DMS79 treated with DMSO at 0.1 percent for 48 hours (cell line): ENCODE measurements at regions not wholly inside any gene's neighbourhood (a gene's known extent, or its start where the extent isn't known, plus 50 kb on each side); places are given as distances from the start of the nearest gene placed in this dataset.

Experiments
- DNase-seq: peaks from one replicate; lab custom pipeline; 2025; lab: John Stamatoyannopoulos, UW

GRCh38 chrX:45771560-45772340 lies 571.1 kb upstream of the DIPK2B start:
- DNase-seq = peak; percentile 1

DNA sequence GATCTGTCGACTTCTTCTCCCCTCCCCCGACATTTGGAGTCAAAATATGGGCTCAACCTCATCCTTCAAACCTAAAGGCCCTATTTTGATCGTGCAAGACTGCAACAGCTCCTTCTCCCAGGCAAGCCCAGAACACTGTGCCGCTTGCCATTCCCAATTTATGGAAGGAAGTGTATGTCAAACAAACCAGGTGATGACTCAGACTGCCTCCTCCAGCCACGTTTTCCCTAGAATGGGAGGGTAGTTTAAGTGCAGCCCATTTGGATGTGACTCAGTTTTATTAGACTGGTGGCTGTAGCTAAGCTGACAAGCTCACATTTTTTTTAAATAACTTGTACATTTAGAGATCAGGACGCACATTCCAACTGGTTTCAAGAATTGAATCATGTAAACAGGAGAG lies 570.4 kb upstream of the DIPK2B start:
- DNase-seq = no peak

DNA sequence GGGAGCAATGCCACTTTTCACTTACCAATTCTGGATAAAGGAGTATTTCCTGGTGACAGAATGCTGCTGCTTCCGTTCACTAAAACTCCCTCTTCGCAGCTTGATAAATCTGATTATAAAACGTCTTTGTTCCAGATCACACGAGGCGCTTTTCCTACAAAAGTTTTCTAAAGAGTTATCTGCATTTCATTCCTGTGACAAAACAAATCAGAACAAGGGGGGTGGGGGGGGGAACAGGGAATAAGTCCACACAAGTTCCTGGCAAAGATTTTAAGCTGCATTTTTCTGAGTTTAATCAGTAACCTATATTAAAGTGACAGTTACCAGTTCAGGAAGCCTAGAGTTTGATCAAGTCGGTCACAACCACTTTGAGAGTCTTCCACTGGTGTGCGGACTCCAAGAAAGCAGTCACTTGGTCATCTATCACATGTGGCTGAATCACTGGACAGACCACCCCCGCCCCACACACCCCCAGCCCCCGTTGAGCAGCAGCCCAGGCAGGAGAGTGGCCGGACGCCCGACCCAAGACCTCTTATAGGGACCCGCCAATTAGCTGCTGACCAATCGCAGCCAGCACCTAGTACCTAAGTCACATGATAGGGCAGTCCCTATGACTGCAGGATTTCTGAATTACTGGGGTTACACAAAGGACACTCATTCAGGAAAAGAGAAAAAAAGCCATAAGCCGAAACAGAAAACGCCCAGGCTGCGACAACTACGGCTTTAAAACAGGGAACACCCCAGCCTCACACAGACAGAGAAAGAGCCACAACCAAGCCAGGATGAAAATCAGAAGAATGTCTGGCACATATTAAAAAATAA lies 569.3 kb upstream of the DIPK2B start:
- DNase-seq = no peak

DNA sequence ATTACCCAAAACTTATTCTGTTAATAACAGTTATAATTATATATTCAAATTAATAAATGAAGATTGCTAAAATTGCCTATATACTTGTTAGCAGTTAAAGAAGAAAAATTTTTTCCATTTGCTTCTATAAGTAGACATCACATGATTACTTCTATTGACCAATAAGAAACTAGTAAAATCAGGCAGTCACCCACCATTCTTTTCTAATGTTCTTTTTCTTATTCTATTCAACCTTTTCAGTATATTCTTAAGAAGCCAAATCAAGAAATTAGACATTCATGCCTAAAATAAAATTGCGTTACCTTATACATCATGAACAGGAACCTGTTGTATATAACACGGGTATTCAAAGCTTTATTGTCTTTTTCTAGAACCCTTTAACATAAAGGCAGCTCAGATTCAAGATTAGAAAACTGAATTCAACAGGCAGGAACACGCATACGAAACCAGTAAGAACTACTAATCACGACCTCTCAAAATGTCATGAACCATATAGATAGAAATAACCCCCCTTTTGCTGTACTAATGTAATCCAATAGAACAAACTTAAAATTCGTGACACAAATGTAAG lies 568.1 kb upstream of the DIPK2B start:
- DNase-seq = no peak

DNA sequence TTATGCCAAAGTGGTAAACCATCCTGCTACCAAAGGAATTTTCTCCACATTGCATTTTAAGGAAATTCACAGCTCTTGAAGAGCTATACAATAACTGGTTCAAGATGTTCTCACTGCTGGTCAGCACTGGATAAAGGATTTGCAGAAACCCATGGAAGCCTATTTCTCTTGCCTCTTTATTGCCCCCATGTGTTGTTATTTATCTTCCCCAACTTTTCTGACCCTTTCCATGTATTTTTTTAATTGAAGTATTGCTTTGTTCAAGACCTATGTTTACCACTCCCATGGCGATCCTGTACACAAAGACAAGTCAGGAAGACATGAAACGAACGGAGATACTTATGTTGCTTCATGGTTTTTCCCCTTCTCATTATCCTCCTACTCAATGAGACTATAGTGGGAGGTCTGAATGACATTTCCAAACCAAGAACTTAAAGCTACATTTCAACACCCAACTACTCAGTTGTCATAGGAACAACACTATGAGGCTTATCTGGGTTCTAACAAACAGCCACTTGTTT lies 566.4 kb upstream of the DIPK2B start:
- DNase-seq = no peak

DNA sequence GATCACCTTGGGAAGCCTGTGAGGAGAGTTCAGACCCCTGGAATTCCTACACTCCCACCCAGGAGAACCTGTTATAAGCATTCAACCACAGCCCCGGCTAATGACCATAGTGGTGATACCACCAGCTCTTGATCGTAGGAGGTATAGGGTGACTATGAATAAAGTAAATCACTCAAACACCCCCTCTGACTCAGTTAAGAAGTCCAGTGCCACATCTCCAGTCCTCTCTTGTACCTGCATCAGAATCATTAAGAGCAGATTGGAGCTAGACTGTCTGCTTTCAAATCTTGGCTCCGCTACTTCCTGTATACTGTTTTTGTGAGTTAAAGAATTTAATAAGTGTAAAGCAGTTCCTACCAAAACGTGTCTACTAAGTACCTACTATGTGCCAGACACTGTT lies 565.1 kb upstream of the DIPK2B start:
- no peak for DNase-seq

GRCh38 chrX:45765281-45765680 lies 564.6 kb upstream of the DIPK2B start:
- DNase-seq = no peak

DNA sequence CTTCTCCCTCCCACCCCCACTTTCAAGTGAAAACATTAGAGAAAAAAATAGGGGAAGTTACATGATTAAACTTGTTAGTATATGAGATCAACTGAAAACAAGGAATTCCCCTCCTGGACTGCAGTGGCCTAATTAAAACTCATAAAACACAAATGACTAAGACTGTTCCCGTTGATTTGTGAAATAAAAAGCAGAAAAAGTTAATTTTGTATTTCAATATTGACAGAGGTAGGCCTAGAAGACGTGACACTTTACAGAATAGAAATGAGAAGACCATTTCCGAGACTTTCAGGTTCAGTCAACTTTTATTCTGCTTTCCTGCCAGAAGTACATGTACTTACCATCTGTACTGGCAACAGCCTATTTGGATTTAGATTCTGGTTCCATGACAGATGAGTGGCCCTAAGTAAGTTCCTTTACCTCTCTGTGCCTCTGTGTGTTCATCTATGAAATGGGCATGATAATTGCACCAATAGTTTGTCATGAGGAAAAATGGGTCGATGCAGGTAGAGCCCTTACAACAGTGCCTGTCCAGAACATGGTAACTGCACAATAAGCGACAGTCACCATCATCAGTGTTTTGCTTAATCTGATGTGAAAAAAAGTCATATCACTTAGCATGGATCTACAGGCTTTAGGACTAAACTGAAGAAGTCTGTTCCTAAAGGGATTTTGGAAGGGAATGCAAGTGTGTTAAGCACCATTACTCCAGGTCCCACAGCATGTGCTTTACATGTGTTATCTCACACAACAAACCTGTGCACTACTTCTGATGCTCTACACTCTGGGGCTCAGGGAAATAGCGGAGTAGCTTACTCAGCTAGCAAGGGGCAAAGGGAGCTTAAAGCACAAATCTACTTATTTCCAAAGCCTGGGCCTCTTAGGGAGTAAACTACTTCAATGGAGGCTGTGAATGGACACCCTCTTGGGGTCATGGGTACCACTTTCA lies 562.3 kb upstream of the DIPK2B start:
- DNase-seq = no peak

DNA sequence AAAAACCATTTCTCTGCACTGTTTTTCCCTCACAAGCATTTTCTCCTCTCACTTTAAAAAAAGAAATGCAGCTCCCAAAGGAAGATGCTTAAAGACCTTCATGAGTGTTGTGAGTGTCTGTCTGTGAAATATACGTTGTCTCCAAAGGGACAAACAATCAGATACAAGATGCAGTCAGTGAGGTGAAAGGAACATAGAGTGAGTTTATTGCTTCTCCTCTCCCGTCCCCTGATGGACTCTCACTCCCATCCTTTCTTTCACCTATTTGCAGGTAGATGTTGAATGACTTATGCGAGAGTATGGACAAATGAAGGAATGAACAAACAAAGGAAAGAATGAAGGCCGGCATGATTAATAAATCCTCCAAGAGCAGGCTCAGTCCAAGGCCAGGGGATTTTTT lies 561.2 kb upstream of the DIPK2B start:
- no peak for DNase-seq

DNA sequence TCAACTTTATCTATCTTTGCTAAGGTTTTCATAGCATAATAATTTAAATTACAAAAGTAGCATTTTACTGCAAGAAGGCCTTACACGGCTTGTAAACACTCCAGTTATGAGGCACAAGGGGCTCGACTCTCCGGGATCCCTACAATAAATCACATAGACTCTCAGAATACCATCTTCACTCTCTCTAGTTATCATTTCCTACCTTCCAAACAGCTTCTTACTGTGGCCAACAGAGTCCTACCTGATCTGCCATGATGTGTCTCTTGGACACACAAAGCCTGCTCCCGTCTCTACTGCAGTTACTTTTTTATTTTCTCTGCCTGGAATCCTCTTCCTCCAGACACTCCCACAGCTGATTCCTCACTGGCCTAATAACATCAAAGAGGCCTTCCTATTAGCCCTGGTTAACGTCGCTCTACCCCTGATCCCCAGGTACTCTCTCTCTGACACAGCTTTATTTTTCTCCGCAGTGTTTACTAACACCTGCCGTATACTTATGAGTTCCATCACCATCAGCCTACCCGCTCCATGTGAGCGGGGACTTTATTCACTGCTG lies 559.6 kb upstream of the DIPK2B start:
- no peak for DNase-seq

GRCh38 chrX:45758738-45759397 lies 558.2 kb upstream of the DIPK2B start:
- no peak for DNase-seq

DNA sequence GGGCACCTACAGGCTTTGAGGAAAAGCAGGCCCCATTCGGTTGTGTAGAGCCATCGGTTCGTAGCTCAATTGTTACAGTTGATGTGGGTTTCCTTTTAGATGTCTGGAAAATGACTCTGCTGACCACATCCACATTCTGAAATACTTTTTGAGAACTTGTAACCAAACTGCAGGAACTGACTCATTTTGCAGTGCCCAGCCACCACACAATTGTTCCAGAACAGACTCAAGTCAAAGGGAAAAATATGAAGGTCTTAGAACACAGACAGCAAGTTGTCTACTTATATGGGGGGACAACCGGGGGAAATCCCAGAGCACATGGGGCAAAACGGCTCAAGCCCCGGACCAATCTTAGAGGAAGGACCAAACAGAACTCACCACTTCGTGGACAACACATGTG lies 557.6 kb upstream of the DIPK2B start:
- DNase-seq = no peak

DNA sequence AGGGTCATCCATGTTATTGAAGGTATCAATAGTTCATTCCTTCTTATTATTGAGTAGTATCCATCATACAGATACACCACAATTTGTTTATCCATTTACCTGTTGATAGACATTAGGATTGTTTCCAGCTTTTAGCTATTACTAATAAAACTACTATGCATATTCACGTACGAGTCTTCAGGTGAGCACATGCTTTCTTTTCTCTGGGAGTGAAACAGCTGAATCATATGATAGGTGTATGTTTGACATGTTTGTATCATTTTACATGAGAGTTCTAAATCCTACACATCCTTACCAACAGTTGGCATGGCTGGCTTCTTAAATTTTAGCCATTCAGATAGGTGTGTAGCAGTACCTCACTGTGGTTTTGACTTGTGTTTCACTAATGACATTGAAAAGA lies 556.6 kb upstream of the DIPK2B start:
- no peak for DNase-seq

DNA sequence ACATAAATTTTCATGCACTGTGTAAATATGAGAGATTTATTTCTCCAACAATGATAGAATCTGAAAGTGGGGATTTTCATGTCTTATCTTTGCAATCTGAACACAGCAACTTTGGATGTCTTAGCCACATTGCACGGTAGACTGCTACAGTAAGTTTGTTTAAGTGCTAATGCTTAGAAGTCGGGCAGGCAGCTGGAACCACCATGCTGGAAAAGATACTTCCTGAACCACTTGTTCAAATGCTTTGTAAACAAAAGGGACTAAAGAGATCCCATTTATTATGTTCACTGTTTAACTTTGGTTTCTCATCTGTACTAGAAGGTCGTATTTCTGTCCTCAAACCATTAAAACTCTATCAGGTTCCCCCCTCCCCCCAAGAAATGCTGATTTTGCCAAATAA lies 555.9 kb upstream of the DIPK2B start:
- DNase-seq = peak; percentile 69

DNA sequence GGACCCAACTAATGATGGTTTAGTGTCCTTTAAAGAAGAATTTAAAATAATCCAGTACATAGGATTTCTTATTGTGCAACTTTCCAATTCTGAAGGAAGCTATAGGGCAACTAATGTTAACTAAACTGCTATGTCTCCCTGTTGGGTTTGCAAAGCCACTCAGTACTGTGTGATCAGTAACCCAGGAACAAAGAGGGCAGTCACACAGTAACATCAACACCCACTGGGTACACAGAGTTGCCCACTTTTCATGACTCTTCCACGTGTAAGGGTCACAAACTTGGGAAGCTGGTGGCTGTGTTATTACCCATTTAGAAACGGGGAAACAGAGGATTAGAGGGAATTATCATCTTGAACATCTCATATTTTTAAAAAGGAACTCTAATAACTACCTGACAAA lies 555.0 kb upstream of the DIPK2B start:
- no peak for DNase-seq

DNA sequence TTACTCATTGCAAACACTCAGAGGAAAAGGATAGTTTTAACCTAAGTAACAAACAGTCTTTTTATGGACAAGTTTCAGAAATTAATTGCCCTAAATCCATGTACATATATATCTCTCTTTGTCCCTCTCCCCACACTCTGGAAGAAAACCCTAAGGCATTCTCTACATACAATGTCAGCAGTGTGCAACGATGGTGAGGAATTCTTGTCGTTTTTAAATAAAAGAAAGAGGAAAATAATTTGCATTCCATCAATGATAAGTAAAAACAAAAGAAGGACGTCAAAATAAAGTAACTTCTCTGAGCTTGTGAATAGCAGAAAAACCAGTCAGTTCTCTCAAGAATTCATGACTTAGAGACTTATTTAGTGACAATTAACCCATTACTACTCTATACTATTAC lies 550.5 kb upstream of the DIPK2B start:
- no peak for DNase-seq

DNA sequence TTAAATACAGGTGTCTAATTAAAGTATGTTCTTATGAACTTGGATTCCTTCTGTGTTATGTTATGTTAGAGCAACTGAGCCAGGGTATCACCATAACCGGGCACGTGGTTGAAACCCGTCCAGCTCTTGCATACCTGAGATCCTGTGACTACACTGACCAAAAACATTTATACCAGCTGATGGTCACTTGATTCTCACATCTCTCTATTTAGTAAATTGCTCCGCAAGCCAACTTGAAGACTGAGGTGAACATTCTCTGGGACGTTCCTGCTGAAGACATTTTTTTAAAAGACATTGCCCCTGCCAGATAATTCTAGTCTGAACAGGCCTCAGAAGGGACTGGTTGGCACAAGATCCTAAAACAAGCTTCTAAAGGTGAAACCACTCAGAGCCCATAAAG lies 550.0 kb upstream of the DIPK2B start:
- no peak for DNase-seq

- DNase-seq = no peak
Observed at GRCh38 chrX:45749375-45749774, 548.7 kb upstream of the DIPK2B start.

GRCh38 chrX:45748369-45748774 lies 547.7 kb upstream of the DIPK2B start:
- no peak for DNase-seq

- no peak for DNase-seq
Observed at GRCh38 chrX:45747905-45748304, 547.2 kb upstream of the DIPK2B start.

- DNase-seq = no peak
Observed at GRCh38 chrX:45745479-45745878, 544.8 kb upstream of the DIPK2B start.
